Ovary (tissue), 3 donors: ENCODE measurements at regions not wholly inside any gene's neighbourhood (a gene's known extent, or its start where the extent isn't known, plus 50 kb on each side); places are given as distances from the start of the nearest gene placed in this dataset.

Experiments used
- EP300 ChIP-seq: sonication (generic); formaldehyde crosslinking; IDR thresholded peaks from one replicate; pipeline ENCODE4 v1.6.1; 2017; ENCODE audit warnings: antibody characterized with exemption
- TF ChIP-seq, protein P1 (sequence below), 3 donors: fragments of 450-650 bp in 2 of 3; fragments of 200-600 bp in 1 of 3; IDR thresholded peaks; one replicate each; pipeline versions ENCODE4 v1.5.1 to v1.8.0; 2016 to 2022; ENCODE audit warnings: antibody characterized with exemption in 3 of 3, mild to moderate bottlenecking in 1 of 3
- donor health status: DM: no; HTN: no; CAD: no.

DNA sequence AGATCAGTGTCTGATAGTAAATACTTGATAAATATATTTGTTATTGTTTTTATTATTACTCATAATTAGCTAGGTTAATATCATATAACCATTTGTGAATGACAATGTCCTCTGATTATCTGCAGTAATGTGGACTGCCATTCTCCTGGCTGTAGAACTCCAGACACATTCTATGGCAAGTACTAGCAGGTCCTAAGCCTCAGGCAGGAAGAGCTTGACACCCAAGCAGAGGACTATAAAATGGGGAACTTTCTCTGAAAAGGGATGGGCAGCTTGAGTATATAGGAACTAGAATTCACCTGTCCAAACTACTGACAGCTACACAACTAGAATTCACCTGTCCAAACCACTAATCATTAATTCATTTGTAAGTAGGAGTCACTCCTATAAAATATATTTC is 649.4 kb downstream of the CPS1 start:
- TF ChIP-seq EP300: no peak
- TF ChIP-seq, protein P1, sequence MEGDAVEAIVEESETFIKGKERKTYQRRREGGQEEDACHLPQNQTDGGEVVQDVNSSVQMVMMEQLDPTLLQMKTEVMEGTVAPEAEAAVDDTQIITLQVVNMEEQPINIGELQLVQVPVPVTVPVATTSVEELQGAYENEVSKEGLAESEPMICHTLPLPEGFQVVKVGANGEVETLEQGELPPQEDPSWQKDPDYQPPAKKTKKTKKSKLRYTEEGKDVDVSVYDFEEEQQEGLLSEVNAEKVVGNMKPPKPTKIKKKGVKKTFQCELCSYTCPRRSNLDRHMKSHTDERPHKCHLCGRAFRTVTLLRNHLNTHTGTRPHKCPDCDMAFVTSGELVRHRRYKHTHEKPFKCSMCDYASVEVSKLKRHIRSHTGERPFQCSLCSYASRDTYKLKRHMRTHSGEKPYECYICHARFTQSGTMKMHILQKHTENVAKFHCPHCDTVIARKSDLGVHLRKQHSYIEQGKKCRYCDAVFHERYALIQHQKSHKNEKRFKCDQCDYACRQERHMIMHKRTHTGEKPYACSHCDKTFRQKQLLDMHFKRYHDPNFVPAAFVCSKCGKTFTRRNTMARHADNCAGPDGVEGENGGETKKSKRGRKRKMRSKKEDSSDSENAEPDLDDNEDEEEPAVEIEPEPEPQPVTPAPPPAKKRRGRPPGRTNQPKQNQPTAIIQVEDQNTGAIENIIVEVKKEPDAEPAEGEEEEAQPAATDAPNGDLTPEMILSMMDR (IDR thresholded peaks at IDR 0.05): no peak
